Brain microvascular endothelial cell (primary cell): ENCODE measurements at regions not wholly inside any gene's neighbourhood (a gene's known extent, or its start where the extent isn't known, plus 50 kb on each side); places are given as distances from the start of the nearest gene placed in this dataset.

ENCODE experiments used
- DNase-seq: peaks from one replicate; pipeline ENCODE4 v3.0.0-alpha.2; 2020
- H3K27ac ChIP-seq: fragments of 250-450 bp; sonication (Bioruptor Pico); 2 replicates; pipeline ENCODE4 v1.5.1; 2020; ENCODE audit warnings: mild to moderate bottlenecking, moderate library complexity
- H3K27me3 ChIP-seq: fragments of 250-450 bp; sonication (Bioruptor Pico); replicated peaks from 2 replicates; pipeline ENCODE4 v1.5.1; 2020; ENCODE audit warnings: mild to moderate bottlenecking
- H3K36me3 ChIP-seq: fragments of 250-450 bp; sonication (Bioruptor Pico); replicated peaks from 2 replicates; pipeline ENCODE4 v1.5.1; 2020; ENCODE audit warnings: mild to moderate bottlenecking
- H3K4me3 ChIP-seq: 2 replicates; pipeline ENCODE4 v1.5.1; 2011; ENCODE audit warnings: low read depth, mild to moderate bottlenecking, control low read depth, low read length, moderate library complexity
- CTCF ChIP-seq: IDR thresholded peaks from 2 replicates; pipeline ENCODE4 v1.5.1; 2011; ENCODE audit warnings: low read depth, mild to moderate bottlenecking, moderate library complexity, low read length, control low read depth, inconsistent platforms; ENCODE audit errors: missing control alignments
- in situ Hi-C: cut with HindIII; loops from 2 replicates; pipeline ENCODE4 v1.10.0; 2017; ENCODE audit warnings: low sequenced_read_pairs, low pct_ligation_motif_present

GRCh38 chr2:83705146-83705545 is 753.9 kb downstream of the SUCLG1 start:
- no peak for TF ChIP-seq CTCF
- H3K27me3 ChIP-seq, result no peaks in the 10 kb centered on the region
- no peaks in the 10 kb centered on the region for H3K36me3 ChIP-seq
- no peak overlapping the region for H3K27ac ChIP-seq
- in situ Hi-C loops, result no loop called here
- no peak for DNase-seq
- H3K4me3 ChIP-seq, result no peak overlapping the region

- in situ Hi-C loops, result no loop called here
These were observed 755.5 kb downstream of the SUCLG1 start for GRCh38 chr2:83703598-83703997.

GRCh38 chr2:83696838-83697237 is 762.2 kb downstream of the SUCLG1 start:
- DNase-seq, result no peak
- Histone ChIP-seq H3K36me3 (no peaks in the 10 kb centered on the region), H3K4me3 (no peak overlapping the region), H3K27ac (no peak overlapping the region), H3K27me3 (no peaks in the 10 kb centered on the region)
- in situ Hi-C loops, result no loop called here
- TF ChIP-seq CTCF, result no peak

More at GRCh38 chr2:83703598-83703997, 755.5 kb downstream of the SUCLG1 start:
- TF ChIP-seq CTCF, result no peak
- Histone ChIP-seq H3K27ac (no peak overlapping the region), H3K27me3 (no peaks in the 10 kb centered on the region), H3K36me3 (no peaks in the 10 kb centered on the region), H3K4me3 (no peak overlapping the region)
- DNase-seq, result no peak

- no peak overlapping the region for H3K27ac ChIP-seq
- no peaks in the 10 kb centered on the region for H3K36me3 ChIP-seq
- in situ Hi-C loops, result no loop called here
- no peak for DNase-seq
- no peaks in the 10 kb centered on the region for H3K27me3 ChIP-seq
- no peak overlapping the region for H3K4me3 ChIP-seq
- no peak for TF ChIP-seq CTCF
These were observed 763.5 kb downstream of the SUCLG1 start for GRCh38 chr2:83695530-83695929.

GRCh38 chr2:83695037-83695436 is 764.0 kb downstream of the SUCLG1 start:
- no peak for DNase-seq
- H3K27me3 ChIP-seq, result no peaks in the 10 kb centered on the region
- TF ChIP-seq CTCF, result no peak
- H3K27ac ChIP-seq, result no peak overlapping the region
- in situ Hi-C loops, result no loop called here
- no peak overlapping the region for H3K4me3 ChIP-seq
- no peaks in the 10 kb centered on the region for H3K36me3 ChIP-seq

GRCh38 chr2:83689402-83689801 is 769.7 kb downstream of the SUCLG1 start:
- no peak for DNase-seq
- H3K4me3 ChIP-seq, result no peak overlapping the region
- in situ Hi-C loops, result no loop called here
- H3K27ac ChIP-seq, result no peak overlapping the region
- H3K27me3 ChIP-seq, result no peaks in the 10 kb centered on the region
- TF ChIP-seq CTCF, result no peak
- H3K36me3 ChIP-seq, result no peaks in the 10 kb centered on the region
